ENCODE measurements at regions not wholly inside any gene's neighbourhood (a gene's known extent, or its start where the extent isn't known, plus 50 kb on each side); places are given as distances from the start of the nearest gene placed in this dataset.

- no peak for DNase-seq
Observed at GRCh38 chr2:126990605-126991532, 92.2 kb downstream of the TEX51 start.

GRCh38 chr2:126994340-126994777 is 95.7 kb downstream of the TEX51 start:
- DNase-seq, result no peak

GRCh38 chr2:126995621-126996377 is 97.1 kb downstream of the TEX51 start:
- DNase-seq, result no peak

GRCh38 chr2:126996378-126996699 is 97.6 kb downstream of the TEX51 start:
- no peak for DNase-seq

Measured in T-helper 9 cell (primary cell).